GM19035 (cell line): ENCODE measurements at regions not wholly inside any gene's neighbourhood (a gene's known extent, or its start where the extent isn't known, plus 50 kb on each side); places are given as distances from the start of the nearest gene placed in this dataset.

ENCODE experiments used
- ATAC-seq: cut with Tn5 transposase; IDR thresholded peaks from one replicate; pipeline ENCODE4 v1.9.1; 2021; ENCODE audit not compliant: unreplicated experiment

DNA sequence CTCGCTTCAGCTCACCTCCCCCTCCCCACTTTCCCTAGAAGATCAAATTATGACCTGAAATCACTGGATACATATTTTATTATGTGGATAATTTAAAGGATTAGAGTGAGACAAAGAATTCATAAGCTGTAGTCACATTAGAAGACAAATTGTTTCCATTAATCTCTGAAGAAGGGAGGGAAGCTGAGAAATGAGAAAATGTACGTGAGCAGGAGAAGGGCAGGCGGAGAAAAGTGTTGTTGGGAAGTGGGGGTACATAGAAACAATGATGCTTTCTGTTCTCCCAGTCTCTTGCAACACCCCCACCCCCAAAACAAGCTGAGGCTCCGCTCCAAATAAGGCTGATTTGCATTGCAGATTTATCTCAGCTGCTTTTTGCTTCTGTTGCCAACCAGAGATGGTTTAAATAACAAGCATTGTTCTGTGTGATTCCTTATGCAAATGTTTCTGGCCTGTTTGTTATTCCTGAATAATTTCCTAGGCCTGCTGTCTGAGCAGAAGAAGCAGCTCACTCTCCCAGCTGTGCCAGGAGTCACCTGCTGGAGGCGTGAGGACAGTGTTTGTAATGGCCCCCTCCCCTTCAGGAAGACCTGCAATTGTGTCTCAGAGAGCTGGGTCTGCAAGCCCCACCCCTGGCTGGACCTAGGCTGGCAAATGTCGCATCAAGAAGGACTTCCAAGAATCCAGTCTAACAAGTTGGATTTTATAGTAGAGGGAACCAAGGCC is 121.8 kb upstream of the TNR start:
- ATAC-seq: no peak

DNA sequence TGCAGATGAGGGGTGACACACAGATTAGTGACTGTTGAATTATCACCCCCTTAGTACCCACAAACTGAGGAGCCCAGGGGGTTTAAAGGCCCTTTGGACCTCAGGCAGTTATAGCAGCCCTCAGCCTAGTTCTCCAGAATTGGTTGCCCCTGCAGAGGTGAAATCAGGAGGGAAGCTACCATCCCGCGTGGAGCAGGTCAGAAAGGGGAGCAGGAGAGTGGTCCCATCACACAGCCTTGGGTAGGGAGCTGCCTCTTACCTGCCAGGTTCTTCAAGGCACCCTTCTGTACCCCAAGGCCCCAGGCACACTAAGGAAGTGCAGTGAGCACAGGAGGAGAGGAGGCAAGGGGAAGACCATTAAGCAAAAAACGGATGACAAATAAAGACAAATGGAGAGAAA is 121.2 kb upstream of the TNR start:
- ATAC-seq: no peak

DNA sequence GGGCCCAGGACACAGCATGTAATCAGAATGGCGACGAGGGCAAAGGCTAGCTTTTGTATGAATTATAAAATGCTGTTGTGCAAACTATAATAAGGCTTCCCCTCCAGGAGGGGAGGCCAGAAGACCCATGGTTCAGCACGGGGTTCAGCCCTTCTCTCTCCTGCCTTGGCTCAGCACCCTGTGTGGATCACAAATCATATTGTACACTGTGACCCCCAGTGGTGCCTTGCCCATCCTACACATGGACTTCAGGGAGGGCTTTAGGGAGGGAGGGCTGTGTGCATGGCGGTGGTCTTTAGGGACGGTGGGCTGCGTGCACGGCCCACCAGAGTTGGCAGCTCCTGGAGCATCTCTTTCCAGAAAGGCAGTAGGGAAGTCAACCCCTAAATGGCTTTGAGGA is 120.8 kb upstream of the TNR start:
- ATAC-seq: no peak

DNA sequence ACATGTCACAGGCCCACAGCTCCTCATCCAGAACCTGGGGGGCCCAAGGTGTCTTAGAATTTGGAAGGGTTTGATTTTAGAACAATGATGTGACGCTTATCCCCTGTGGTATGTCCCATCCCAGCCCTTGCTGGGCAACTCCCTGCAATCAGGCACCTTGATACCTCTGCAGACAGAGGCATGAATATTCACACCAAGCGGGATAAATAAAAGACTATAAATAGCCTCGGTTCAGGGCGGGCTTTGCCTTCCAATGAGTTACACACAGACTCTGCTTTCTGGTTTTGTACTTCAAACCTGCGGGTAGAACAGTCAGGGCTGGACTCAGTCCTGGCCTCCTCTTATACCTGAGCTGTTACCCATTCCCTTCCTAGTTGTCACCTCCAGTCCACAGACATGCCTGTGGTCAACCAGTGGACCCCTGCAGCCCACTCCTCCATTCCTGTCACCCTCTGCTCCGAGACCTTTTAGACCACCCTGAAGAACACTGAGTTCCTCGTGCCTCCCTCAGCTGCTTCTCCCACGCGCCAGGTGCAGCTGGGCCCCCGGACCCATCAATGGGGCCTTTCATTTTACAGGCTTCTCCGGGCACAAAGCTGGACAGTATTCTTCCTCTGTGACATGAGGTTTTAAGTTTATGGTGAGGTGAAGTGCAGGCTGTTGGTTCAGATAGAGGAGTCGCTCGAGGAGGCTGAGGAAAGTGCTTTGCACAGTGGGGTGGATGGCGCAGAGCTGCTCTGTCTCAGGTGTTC is 120.1 kb upstream of the TNR start:
- ATAC-seq: no peak

DNA sequence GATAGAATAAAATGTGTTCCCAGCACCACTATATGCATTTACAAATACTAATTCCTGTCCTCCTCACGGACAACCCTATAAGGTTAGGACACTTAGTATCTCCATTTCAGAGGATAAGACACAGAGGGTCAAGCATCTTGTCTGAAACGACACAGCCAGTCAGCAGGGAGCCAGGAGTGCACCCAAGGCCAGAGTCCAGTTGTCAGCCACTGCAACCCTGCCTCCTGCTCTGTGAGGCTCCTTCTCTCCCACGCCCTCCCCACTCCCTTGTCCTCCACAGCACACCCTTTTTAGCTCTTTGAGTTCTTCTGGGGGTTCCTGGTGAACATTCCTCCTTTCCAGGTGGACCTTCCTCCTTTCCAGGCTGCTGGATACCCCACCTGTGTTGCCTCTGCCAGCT is 119.0 kb upstream of the TNR start:
- ATAC-seq: no peak

DNA sequence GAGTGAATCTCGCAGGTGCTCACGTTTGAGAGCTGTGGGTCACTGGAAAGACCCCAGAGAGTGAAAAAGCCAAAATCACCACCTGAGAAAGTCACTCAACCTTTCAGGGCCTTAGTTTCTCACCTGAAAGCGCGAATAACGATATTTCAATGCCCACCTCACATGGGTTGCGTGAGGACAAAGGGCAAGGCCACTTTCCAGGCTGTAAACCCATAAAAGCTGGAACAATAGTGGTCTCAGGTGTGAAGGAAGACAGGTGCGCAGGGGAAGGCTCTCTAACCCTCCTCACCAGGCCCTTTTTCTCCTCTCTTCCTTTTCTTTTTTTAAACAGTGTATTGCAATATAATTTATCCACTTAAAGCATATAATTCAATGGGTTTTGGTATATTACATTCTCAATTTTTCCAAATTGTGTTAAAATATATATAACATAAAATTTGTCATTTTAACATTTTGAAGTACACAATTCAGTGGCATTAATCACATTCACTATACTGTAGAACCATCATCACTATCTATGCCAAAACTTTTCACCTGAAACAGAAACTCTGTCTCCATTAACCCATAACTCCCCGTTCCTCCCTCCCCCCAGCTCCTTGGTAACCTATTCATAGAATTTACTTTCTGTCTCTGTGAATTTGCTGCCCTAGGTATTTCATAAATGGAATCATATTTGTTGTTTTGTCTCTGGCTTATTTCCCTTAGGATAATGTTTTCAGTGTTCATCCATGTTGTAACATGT is 118.4 kb upstream of the TNR start:
- no peak for ATAC-seq

DNA sequence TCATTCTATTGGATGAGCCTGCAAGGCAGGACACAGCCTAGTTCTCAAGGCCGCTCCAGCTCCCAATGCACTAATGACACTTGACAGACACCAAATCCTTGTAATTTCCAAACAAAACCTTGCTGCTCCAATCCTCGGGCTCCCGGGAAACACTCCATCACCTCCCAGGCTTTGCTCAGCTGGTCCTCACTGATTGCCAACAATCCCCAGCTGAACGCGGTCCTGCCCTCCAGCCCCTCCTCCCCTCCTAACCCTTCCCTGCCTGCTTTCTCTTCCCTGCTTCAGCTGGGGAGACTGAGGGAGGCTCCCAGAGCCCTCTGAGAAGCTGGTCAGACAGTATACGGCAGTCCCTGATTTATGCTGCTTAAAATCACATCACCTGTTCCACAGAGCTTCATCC is 114.4 kb upstream of the TNR start:
- ATAC-seq: no peak

DNA sequence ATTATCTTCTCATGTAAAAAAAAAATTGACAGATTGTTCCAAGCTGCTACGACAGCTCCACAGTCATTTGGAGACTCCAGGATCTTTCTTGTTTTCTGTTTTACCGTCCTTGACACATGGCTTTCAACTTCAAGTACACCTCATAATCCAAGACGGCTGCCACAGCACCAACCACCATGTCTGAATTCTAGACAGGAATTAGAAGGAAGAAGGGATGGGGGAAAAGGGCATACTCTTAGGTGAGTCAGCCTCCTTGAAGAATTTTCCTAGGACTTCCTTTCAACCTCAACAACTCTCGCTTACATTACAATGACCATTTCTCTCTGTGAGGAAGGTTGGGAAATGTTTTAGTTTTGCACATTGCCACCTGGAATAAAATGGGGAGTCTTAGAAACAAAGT is 110.3 kb upstream of the TNR start:
- no peak for ATAC-seq

DNA sequence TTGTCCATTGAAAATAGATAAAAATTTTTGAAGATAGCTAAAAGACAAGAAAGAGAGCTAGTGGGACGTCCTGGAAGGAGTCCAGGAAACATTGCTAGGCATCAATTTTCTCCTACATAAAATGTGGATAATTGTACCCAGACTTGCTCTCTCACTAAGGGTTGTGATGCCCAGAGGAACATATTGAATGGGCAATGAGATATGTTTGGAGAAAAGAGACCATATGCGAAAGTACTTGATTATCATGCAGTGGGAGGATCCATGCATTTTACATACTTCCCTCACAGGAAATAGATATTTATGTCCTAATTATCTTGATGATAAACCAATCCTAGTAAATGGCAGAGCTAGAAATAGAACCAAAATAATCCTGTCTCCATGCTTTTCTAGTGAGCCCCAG is 108.4 kb upstream of the TNR start:
- no peak for ATAC-seq

DNA sequence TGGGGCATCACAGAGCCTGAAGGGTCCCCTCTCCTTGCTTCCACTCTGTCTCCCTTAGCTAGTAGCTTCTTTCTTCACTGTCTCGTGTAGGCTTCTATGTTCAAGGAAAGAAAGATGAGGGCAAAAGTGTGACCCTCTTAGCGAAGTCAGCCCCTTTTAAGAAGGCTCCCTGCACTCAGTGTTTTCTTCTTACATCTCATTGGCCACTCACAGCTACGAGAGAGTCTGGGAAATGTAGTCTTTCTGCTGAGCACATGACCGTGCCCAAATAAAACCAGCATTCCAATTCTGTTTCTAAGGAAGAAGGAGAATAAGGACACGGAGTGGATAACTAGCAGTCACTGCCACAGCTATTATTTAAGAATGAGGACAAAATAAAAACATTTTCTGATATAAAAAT is 104.9 kb upstream of the TNR start:
- no peak for ATAC-seq

DNA sequence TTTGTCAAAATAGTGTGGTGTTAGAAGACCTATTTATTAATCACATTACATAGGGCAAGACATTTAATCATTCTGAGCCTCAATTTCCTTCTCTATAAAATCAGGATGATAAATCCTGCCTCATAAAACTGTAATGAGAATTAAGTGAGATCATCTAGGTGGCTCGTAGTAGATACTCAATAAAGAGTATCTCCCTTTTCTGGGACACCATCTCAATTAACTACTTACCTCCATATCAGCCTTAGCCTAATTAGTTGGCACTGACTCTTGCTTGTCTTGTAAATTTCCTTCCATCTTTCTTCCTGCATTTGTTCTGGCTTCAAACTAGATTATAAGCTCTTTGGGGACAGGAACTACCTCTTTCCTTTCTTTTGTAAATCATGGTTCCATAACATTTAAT is 102.6 kb upstream of the TNR start:
- no peak for ATAC-seq

DNA sequence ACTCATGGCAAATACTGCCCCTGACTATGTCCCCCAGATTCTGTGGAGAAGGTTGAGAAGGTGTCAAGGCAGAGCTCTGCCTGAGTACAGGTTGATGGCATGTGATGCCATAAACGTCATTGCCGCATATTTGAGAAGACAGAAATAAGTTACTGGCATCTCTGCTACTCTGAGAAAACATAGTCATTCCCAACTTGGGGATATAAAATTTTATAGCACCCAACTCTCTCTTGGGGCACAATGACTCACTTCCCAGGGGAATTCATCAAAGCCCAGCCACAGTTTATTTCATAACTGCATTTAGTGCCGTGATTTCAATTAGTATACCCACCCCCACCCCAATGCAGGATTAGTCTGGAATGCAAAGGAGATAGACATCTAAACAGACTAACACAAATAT is 101.9 kb upstream of the TNR start:
- no peak for ATAC-seq

DNA sequence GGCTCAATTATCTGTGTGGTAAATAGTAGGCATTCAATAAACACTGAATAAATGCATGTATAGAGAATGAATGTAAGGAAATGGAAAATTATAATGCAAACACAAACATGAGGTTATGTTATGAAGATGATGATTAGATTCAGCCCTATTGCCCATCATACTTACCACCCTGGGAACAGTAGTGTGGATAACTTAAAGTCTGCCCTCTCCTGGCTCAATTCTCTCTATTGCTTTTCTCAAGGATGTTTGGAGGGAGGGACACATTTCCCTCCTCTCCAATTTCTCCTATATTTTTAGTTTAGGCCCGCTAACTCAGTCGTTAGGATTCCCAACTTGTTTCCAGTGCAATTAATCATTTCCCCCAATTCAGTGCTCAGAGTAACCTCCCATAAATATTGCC is 101.5 kb upstream of the TNR start:
- no peak for ATAC-seq

DNA sequence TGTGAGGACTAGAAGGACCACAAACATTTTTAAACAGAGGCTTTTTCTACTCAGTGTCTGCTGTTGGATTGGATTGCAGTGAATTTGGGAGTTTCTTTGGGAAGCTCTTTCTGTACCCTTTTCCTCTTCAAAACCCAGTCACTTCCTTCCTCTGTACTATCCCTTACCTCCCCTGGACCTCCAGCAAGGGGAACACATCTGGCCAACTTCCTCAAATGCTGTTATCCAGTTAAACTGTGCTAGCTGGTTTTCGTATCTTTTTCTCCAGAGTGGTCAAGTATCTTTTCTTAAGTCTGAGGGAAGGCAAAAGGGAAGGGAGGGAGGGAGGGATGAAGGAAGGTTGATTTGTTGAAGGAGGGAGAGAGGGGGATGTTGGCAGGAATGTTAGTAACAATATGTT is 99.2 kb upstream of the TNR start:
- ATAC-seq: no peak

DNA sequence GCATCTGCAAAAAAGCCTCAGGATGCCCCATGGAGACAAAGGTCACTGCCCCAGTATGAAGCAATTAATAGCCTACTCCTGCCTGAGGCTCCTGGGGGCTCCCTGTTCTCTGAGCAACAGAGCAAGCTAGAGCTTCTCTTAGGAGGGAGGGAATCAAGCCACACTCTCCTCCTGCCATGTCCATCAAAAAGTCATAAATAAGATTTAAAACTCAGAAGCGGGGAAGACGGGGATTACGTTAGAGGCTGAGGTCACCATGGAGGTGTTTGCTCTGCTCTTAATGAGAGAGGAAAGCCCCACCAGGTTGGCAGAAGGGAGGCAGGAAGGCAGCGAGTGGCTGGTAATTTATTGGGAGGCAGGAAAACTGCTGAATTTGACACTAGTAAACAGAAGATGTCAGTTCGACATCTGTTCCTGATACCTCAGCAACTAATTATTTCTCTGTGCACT is 98.4 kb upstream of the TNR start:
- ATAC-seq: no peak

DNA sequence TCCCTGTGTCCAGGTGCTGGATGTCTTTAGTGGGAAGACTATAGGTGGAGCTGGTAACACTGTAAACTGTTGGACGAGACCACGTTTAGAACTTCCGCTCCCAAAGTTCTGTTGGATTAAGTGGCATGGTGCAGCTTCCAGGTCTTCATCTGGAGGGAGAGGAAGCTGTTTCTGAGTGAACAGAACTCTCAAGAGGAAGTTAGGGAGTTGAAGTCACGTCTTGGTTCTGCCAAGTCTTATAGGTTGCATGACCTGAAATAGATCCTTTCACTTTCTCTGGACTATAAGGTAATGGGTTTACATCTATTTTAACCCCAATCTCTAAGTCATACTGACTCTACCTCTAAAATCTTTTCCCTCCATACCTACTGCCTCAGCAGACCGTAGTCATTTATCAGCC is 97.4 kb upstream of the TNR start:
- no peak for ATAC-seq

DNA sequence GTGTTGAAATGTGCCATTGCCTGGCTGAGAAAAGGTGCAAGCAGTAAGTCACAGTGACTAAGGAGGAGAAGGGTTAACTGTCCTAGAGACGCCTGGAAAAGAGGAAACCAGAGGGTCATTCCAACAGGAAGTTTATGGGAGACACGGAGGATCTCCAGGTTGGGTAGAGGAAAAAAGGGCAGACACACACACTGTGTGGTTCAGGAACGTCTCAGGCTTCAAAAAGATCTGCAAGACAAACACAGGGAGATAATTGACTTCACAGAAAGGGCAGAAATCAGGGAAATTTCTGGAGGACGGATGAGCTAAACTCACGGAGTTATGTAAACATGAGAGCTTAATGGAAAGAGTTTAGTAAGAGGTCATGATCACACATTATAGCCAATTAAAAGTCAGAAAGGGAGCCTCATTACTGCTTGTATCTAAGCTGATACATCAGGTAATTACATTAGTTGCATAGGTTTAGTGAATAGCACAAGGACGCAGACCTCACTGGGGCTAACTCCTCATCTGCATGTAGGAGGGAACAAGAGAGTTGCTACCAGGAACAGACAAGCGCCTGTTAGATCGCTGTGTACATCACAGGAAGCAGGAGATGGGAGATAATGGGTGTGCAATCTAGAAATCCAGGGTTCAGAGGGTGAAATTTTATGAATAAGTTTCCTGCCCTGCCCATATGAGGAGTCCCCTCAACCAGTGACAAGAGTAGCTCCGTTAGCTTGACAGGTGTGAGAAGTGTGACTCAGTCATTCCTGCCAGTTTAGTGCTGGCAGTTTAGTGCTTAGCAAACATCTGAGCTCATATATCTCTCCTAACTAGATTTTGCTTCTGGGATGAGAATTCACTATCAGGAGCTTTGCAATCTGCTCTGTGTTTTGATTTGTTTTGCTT is 96.6 kb upstream of the TNR start:
- ATAC-seq: no peak

DNA sequence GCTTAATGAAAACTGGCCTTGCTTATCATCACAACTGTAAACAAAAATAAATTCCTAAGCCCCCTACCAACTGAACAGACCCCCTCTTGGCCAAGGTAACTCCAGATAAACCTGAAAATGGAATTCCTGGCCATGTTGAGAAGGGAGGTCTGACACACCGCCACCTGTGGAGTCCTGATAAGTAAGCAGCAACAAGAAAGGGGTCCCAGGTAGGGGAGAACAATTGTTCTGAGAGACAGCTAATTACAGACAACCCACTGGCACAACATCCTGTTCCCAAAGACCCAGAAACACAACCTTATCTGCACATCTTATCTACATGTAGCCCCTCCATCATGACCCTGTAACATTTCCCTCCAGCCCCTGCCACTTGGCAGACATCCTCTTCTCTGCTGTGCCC is 91.2 kb upstream of the TNR start:
- ATAC-seq: no peak

DNA sequence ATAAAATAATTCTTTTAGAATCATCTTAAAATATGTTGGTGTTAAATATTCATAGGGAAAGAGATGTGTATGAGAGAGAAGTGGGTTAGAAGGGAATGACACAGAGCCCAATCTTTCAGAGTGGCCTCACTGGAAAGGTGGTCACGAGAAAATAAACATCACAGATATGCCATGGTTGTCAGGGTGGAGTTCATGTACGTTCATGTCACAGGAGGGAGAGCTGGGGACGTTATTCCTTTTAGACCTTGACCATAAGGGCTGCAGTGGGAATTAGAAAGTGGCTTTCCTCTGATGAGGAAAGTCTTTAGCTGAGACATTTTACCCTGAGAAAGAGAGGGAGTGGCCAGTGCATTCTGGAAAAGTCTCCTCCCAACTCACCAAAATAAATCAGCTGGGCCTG is 90.6 kb upstream of the TNR start:
- ATAC-seq: no peak

DNA sequence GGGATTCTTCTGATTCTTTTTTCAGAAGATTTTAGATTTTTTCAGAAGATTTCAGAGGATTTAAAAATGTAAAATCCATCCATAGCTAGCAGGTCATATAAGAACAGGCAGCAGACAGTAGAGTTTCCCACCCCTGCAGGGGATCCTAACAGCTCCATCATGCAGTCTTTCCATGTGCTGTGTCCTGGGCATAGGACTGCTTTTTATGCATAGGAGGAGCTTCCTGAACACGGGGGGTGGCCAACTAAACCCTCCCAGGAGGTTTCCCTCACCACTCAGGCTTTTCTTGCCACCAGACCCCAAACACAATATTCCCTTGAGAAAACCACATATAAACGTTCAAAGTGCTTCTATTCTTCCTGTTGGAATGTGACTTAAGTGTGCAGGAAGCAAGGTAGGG is 90.1 kb upstream of the TNR start:
- ATAC-seq: no peak

DNA sequence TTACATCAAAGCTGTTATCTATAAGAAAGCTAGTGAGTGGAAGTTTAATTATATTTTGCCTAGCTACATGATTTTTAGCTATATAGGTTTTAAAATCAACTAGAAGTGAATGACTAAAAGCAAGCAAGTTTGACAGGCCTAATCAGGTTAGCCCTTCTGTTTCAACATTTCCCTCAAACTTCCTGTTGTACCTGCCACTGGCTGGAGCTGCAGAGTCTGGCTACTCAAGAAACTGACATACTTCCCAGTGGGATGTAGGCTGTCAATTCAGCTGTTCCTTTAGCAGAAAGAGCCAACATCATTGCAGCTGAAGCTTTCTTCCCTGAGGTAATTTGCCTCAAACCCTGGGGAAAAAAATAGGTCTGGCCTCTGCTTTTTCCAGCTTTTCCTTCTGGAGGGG is 87.1 kb upstream of the TNR start:
- ATAC-seq: no peak
